ENCODE measurements at regions not wholly inside any gene's neighbourhood (a gene's known extent, or its start where the extent isn't known, plus 50 kb on each side); places are given as distances from the start of the nearest gene placed in this dataset.
"Not testable (repeated sequence)": the region's sequence is repeated elsewhere in the genome, so short reads cannot be mapped to it uniquely, and the experiment has no call there.

DNA sequence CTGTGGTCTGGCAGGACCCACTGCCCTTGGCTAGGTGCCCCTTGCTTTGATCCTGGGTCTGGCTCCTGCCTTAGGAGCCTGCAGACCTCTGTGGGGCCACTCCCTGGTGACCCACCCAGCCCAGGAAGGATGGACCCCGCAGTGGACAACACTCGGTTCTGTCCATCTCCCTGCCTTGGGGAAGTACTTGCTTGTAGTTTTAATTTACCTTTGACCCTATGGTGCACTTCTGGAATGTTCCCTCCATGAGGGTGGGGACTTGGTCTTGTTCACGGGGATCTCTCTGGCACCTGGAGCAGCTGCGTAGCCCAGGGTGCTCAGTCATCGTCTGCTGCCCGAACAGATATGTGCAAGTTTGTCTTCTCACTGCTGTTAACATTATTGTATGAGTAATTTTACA, 171.3 kb downstream of the TRIM43 start:
- TF ChIP-seq, protein P1, sequence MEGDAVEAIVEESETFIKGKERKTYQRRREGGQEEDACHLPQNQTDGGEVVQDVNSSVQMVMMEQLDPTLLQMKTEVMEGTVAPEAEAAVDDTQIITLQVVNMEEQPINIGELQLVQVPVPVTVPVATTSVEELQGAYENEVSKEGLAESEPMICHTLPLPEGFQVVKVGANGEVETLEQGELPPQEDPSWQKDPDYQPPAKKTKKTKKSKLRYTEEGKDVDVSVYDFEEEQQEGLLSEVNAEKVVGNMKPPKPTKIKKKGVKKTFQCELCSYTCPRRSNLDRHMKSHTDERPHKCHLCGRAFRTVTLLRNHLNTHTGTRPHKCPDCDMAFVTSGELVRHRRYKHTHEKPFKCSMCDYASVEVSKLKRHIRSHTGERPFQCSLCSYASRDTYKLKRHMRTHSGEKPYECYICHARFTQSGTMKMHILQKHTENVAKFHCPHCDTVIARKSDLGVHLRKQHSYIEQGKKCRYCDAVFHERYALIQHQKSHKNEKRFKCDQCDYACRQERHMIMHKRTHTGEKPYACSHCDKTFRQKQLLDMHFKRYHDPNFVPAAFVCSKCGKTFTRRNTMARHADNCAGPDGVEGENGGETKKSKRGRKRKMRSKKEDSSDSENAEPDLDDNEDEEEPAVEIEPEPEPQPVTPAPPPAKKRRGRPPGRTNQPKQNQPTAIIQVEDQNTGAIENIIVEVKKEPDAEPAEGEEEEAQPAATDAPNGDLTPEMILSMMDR (IDR thresholded peaks at IDR 0.05), result not testable (repeated sequence)
- not testable (repeated sequence) for TF ChIP-seq EP300 (IDR thresholded peaks at IDR 0.05)
